GM19455 (cell line): ENCODE measurements at regions not wholly inside any gene's neighbourhood (a gene's known extent, or its start where the extent isn't known, plus 50 kb on each side); places are given as distances from the start of the nearest gene placed in this dataset.
"Not testable (repeated sequence)": the region's sequence is repeated elsewhere in the genome, so short reads cannot be mapped to it uniquely, and the experiment has no call there.

ENCODE experiments used
- ATAC-seq: cut with Tn5 transposase; IDR thresholded peaks from one replicate; pipeline ENCODE4 v1.9.1; 2021; ENCODE audit not compliant: unreplicated experiment

DNA sequence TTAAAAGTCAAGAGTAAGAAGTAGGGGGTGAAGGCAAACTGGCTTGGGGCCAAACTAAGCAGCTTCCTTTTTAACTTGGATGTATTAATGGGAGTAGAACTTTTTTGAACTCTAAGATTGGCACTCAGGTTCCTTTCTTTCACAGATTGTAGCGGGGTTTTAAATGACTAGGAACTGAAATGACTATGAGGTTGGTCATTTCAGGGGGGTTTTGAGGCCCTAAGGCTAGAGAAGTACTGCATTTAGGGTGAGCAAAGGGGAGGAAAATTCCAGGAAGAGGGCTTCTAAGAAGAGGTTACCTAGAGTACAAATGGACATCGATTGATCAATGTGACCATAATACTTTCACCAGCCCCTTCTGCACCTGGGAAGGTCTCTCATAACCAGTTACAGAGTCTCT lies 381.8 kb downstream of the MLLT3 start:
- no peak for ATAC-seq

DNA sequence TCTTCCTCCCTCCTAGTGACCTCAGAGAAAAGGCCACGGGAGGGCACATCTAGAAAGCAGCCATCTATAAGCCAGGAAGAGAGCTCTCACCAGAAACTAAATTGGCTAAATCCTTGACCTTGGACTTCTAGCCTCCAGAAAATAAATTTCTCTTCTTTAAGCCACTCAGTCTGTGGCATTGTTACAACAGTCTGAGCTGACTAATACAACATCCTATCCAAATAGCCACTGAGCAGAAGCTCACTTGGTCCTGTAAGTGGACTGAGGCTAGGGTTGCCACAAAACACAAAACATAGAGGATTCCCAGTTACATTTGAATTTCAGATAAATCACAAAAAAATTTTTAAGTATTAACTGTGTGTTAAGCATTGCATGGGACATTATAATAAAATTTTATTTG lies 383.4 kb downstream of the MLLT3 start:
- ATAC-seq, result no peak

DNA sequence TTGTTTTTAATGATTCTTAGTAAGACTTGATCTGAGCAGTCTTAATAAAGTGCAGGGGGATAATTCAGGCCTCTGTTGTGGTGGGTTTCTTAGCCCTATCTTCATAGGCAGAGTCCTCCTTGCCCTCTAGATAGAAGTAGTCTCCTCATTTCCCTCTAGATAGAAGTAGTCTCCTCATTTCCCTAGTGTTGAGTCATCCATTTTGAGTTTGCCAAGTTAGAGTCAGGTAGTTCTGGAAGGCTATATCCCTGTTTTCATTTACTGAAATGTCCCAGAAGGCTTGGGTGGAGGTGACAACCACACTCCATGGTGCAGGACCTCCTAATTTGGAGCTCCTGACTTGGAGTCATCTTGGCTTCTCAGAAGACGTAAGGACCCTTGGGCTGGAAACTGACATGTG lies 384.6 kb downstream of the MLLT3 start:
- ATAC-seq, result no peak

DNA sequence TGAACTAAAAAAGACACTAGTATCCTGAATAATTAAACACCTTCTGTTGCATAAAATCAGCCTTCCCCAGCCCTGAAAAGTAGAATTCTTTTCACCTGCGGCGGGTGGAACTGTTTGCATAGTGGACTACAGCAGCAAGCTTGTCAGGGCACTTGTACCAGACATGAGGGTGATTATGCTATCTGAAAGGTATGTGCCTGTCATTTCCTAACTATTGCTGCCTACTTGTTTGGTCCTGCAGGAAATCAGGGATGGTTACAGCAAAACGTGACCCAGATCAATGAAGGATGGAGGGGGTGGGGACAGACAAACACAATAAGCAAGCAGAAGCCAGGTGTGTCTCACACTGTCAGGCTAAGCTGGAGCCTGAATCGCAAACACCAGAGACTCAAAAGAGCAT lies 385.6 kb downstream of the MLLT3 start:
- ATAC-seq, result no peak

DNA sequence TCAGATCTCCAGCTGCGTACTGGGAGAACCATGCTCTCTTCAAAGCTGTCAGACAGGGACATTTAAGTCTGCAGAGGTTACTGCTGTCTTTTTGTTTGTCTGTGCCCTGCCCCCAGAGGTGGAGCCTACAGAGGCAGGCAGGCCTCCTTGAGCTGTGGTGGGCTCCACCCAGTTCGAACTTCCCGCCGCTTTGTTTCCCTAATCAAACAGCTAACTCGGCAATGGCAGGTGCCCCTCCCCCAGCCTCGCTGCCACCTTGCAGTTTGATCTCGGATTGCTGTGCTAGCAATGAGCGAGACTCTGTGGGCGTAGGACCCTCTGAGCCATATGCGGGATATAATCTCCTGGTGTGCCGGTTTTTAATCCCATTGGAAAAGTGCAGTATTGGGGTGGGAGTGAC lies 387.1 kb downstream of the MLLT3 start:
- ATAC-seq, result not testable (repeated sequence)

DNA sequence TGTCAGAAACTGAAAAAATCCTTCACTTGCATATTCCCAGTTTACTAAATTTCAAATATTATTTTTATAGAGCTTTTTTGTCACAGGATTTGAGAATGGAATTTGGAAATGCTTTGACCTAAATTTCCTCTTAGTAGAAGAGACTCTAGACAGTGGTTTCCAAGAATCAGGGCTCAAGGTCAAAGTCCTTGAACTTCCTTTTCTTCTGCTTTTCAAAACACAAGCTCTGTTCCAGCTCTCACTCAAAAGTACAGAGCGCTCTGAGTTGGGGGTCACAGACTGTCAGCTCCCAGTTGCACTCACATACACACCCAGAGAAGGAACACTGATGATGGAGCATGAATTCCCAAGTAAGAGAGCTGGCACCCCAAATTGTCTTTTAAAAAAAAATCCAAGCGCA lies 394.2 kb downstream of the MLLT3 start:
- no peak for ATAC-seq

DNA sequence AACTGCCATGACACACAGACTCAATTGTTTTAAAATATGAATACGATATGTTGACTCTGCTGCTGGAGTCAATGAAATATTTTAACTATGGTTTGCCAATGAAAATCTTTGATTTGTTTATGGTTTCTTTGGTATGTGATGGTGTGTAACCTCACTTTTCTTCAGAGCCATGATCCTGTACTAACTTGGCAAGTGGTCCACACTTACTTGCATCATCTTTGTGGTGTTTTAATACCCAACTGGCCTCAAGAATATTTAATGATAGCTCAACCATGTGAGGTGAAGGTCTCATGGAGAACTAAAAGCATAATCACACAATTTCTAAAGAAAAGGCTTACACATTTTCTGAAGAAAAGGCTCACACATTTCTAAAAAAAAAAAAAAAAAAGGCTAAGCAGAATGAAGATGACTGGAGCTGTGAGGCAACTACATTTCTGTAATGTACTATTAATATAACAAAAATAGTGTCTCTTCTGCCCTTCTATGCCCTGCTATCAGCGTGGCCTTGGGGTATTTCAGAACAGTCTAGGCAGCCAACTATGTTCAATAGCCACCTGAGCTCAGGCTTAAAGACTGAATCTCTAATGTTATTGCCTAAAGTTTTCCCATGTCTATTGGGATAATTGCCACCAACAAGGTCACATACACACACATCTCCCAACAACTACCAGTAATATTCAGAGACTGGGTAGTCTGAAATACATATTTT lies 395.0 kb downstream of the MLLT3 start:
- no peak for ATAC-seq

DNA sequence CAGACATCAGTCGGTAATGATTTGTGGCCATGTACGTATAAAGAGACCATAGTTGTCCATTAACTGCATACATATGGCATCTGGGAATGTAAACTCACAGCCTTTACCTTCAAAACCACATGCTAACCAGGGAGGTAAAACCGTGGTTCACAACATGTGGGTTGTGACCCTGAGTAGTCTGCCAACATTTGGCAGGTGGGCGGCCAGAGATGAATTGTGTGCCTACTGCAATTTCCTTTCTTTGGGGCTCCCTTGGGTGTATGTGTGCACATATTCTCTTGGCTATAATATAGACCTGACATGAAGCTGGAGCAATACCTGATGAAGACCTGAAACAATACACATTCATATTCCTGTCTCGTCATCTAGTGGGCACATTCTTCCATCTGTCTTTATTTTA lies 396.0 kb downstream of the MLLT3 start:
- no peak for ATAC-seq

DNA sequence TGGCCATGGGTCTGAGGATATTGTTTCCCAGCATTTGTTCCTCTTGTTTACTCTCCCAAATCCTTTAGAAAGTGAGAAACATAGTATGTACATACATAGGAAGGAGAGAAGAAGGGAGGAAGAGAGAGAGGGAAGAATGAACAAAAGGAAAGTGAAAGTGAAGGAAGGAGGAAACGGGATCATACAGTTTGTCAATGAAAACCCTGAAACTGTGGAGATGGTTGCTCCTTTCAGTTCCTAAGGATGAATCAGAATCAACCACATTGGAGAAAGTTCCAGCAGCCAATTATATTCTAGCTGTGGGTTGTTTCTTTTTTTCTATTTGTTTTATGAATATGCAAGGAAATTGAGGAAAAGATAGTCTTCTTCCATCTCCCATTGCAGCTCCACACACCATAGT lies 396.5 kb downstream of the MLLT3 start:
- ATAC-seq, result no peak

DNA sequence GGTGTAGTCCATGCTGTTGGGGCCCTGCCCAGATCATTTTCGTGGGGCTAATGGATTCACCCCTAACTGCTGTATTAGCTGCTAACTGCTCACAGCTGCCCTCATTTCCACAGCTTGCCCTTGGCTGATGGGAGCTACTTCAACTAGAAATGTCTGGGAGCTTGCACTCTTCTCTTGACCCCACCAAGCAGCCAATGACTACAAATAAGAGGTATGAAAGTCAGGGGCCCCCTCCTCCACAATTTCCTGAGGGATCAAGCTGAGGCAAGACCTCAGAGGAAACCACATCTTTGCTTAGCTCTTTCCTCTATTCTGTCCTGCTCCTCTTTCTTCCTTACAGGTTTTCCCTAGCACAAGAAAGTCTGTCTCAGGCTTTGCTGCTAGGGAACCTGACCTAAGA lies 397.5 kb downstream of the MLLT3 start:
- no peak for ATAC-seq

DNA sequence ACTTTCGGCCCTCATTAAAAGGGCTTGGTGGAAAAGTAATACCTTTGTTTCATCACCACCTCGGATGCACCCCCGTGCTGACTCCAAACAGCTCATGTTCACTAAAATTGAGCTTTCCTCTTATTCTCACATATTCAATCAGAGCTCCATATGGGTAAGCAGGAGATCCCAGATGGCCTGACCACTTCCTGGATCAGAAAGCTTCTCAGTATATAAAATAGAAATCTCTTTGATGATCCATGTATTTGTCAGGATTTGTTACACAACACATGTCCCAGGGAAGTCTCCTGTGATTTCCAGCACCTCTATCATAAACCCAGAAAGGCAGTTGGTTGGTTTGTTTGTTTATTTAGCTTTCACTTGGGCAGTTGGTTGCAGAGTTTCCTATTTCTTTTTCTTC lies 402.0 kb downstream of the MLLT3 start:
- ATAC-seq, result no peak

DNA sequence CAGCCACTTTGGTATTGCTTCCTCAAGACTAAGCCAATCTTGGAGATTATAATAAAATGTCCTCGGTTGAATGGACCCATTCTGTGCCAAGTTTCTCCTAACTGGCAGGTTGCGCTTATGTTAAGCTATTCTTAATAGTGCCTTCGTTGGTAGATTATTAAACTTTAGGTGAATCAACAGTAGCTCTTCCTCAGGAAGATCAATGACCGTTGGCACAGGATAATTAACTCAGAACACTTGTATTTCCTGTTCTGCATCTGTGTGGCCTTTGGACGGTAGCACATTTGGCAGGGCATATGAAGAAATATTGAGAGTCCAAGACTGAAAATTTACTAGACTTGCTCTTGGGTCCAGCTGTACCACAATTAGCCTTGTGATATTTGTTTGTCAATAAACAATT lies 402.9 kb downstream of the MLLT3 start:
- no peak for ATAC-seq

DNA sequence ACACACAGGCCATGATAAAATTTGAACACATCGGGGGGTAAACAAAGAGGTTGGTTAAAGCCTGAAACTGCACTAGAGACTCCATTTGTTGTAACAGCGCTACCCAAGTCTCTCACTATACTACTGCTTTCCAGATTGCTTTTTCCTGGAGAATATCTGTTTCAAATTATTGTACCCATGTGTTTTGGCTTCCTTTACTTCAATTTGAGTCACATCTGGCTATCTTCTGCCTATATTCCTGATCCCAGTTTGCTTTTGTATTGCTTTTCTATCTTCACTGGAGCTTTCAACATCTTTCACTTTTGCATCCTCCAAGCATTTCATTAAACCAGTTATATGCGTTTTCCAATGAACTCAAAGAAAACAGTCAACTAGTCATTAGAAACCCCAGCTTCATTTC lies 404.7 kb downstream of the MLLT3 start:
- ATAC-seq, result no peak

DNA sequence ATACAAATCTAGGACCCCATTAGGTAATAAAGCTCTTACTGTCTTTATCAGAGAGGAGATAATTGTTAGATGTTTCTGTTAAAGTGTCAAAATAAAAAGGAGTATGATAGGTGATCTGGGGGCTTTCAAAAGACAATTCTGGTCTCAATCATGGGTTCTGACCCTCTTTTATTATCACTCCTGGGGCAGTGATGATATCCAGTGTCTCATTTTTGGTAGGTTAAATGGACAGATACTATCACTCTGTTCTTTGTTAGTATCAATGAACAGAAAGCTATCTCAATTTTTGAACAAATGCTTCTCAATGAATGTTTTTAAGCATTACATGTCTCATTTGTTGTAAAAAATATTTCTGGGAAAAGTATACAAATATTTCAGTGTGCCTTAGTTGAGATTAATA lies 405.9 kb downstream of the MLLT3 start:
- no peak for ATAC-seq

DNA sequence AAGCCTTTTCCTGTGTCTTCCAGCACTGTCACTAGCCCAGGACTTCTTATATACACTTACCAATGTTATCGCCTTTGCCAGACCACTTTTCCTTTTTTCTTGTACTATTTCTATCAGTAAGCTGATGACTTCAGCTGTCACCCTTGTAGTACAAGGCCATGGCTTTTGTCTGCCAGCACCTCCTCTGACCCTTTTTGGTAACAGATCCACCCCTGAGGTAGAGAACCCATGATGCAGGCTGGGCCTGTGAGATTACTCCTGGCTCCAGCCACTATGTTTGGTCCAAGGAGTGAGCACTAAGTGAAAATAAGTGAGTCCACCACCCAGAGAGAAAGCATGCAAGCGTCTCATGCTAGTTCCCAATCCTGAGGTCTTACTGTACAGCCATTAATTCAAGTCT lies 406.7 kb downstream of the MLLT3 start:
- ATAC-seq, result no peak

DNA sequence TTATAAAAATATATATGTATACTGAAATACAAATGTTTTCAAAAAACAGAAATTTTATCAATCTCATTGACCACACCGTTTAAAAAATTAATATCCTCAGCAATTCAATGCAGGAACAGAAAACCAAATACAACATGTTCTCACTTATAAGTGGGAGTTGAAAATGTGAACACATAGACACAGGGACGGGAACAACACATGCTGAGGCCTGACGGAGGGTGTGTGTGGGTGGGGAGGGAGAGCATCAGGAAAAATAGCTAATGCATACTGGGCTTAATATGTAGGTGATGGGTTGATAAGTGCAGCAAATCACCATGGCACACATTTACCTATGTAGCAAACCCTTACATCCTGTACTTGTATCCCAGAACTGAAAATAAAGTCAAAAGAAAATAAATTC lies 409.5 kb downstream of the MLLT3 start:
- no peak for ATAC-seq

DNA sequence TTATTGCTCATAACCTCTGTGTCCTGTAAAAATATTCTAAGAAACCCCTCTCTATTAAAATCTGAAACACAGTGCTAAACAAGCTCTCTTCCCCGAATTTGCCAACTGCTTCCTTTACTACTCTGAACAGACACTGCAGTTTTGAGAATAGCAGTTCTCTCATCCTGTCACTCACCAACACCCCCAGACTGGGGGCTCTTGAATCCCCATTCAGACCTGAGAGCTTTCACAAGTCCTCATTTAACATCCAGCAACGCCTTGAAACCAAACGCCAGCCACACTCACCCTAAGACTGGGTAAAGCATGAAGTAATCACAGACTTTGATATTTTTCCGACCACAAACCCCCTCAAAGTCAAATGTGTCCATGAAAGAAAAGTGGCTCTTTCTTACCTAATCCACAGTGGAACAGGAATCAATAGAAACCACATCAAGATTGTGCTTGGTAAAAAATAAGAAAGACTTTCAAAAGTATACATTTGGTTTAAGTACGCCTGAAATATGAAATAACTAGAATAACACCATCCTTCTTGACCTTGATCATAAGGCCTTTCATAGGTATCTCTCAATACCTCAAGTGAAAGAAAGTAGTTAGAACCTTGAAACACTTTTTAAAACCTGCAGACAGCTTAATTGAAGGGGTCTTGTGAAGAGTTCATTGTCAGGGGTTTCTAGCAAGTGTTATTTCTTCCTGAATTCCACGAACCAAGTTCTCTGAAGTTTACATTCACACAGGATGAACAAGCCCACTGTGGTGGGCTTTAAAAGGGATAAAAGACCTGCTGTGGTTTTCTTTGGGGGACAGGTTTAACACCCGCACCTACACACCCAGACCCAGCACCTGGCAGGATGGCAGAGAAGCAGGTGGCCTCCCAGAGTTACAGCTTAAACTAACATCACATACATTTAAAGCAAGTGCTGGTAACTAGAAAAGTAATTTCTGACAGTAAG lies 412.6 kb downstream of the MLLT3 start:
- no peak for ATAC-seq

DNA sequence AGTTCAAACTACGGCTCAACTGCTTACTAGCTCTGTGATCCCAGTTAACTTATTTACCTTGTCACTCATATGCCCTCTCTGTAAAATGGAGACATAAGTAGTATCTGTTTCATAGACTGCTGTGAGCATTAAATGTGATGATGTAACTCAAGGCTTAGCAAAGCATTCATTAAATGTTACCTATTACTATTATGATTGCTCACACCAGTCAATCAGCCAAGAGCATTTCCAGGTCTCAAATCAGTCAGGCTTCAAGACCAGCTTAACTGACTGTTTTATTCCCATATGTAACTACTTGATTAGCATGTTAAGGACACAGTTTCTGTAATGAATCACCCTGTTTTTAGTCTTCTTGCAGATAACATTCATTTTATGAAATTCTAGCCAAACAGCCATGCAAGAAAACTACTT lies 413.3 kb downstream of the MLLT3 start:
- ATAC-seq, result no peak

DNA sequence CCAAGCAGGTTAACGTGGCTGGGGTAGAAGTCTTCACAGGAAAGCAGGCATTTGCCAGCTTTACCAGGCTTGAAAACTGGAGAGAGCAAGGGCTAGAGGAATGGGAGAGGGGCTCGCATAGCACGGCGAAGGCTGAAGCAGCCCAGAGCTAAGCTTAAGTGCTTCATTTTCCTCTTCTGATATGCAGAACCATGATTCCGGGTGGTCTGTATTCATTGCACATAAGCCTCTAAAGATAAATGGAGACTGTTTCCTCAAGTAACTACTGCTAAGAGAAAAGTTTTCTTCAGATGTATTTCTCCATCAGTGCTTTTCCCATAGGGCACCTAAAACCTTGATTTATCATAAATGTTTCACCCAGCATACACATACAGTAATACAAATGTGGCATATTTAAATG lies 414.1 kb downstream of the MLLT3 start:
- no peak for ATAC-seq

DNA sequence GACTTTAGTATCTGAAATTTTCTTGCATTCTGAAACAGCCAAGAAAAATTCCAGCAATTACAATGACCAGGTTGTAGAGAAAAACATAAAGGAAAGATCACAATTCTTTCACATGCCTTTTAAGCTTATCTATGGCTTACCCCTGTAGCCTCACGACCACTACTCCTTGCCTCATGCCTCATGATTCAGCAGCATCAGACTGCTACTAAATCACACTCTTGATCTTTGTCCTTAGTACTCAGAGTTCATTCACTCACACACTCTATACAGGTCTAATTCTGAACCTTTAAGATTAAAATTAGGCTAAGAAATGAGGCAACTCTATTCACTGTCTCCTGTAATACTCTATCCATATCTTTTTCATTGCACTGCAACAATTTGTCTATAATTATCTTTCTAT lies 415.1 kb downstream of the MLLT3 start:
- ATAC-seq, result no peak

DNA sequence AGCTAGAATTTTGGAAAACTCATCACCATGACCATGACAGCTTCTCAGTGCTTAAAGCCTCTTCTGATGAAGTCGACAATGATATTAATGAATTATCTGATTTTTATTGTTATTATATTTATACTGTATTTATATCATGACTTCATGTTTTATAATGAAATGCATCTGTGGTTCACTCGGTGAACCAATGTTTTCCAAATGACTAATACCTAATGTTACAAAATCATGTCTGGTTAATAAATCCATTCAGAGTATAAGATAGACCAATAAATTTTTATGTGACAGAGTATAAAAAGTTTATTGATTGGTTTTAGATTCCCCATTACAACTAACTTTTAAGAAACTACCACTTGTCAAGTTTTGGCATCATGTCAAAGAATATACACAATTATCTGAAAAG lies 416.5 kb downstream of the MLLT3 start:
- ATAC-seq, result no peak

DNA sequence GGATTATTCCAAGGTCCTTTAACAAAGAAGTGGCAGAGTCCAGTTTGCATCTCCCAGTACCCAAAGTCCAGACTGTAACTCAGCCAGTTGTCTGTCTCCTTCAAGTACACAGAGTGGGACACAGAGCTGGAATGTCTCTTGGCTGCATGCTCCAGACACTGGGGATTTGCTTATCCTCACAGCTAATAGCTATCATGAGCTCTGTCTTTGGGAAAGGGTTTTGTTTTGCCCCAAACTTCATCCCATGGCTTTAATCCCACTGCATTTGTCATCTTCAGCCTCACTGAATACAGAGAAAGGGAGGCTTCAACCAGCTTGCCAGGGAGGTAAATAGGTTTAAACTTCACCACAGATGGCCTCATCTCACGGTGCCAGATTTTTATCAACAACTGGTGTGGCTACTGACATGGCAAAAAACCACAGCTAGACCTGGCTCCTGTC lies 412.2 kb upstream of the SLC24A2 start:
- ATAC-seq, result no peak
